ENCODE measurements at regions not wholly inside any gene's neighbourhood (a gene's known extent, or its start where the extent isn't known, plus 50 kb on each side); places are given as distances from the start of the nearest gene placed in this dataset.

- TF ChIP-seq REST (IDR thresholded peaks at IDR 0.05; ENCODE audit: low read depth, low read length) (no peak), CTCF (IDR thresholded peaks at IDR 0.05) (no peak), GATA2 (CRISPR knock-in tag; IDR thresholded peaks at IDR 0.05) (no peak), RAD21 (IDR thresholded peaks at IDR 0.05; ENCODE audit: low read length) (no peak), YY1 (IDR thresholded peaks at IDR 0.05; ENCODE audit: low read depth) (no peak), FOXM1 (IDR thresholded peaks at IDR 0.05; ENCODE audit: low read depth) (no peak), POLR2AphosphoS5 (IDR thresholded peaks at IDR 0.05; ENCODE audit: low read depth, low read length) (no peak)
These were observed 104.3 kb upstream of the SPATA31D4 start for GRCh38 chr9:81823672-81824554.
